Stomach (tissue), 4 donors: ENCODE measurements at regions not wholly inside any gene's neighbourhood (a gene's known extent, or its start where the extent isn't known, plus 50 kb on each side); places are given as distances from the start of the nearest gene placed in this dataset.

Experiments used
- CTCF ChIP-seq, 7 experiments: fragments of 450-650 bp in 4 of 7; fragments of 200-600 bp in 3 of 7; sonication (generic) in 3 of 7; IDR thresholded peaks; one replicate each; pipeline ENCODE4 v1.5.1; 2016 to 2019; ENCODE audit warnings: antibody characterized with exemption in 7 of 7, control low read depth in 2 of 7, mild to moderate bottlenecking in 1 of 7
- POLR2A ChIP-seq, 4 donors: fragments of 450-650 bp; IDR thresholded peaks; one replicate each; pipeline ENCODE4 v1.6.1; 2016; ENCODE audit warnings: antibody characterized with exemption in 4 of 4, control low read depth in 2 of 4, mild to moderate bottlenecking in 1 of 4, moderate library complexity in 1 of 4
- POLR2AphosphoS5 ChIP-seq, 3 donors: sonication (generic); formaldehyde crosslinking; IDR thresholded peaks; one replicate each; pipeline ENCODE4 v1.6.1; 2016; ENCODE audit warnings: antibody characterized with exemption in 3 of 3

GRCh38 chr1:190599670-190600069 is 122.0 kb upstream of the BRINP3 start:
- TF ChIP-seq CTCF (IDR thresholded peaks at IDR 0.05) = no peak
- no peak for TF ChIP-seq POLR2AphosphoS5 (IDR thresholded peaks at IDR 0.05)
- TF ChIP-seq POLR2A (IDR thresholded peaks at IDR 0.05) = no peak
